ENCODE measurements at regions not wholly inside any gene's neighbourhood (a gene's known extent, or its start where the extent isn't known, plus 50 kb on each side); places are given as distances from the start of the nearest gene placed in this dataset.
A peak's percentile ranks its signal among the peaks of the same experiment; 100 is the strongest.

- peak in 1 of 2 donors; percentile 71 for DNase-seq
- Histone ChIP-seq H3K27me3 (no peaks in the 10 kb centered on the region), H3K4me3 (no peak overlapping the region), H3K27ac (peak overlapping the region in 4 of 5 donors; percentile 15 to 69 (median 52)), H3K36me3 (no peaks in the 10 kb centered on the region), H3K4me1 (peaks cover 7 to 39% (median 19%) of the 10 kb centered on the region in 4 donors), H3K9me3 (no peaks in the 10 kb centered on the region)
- intact Hi-C loops (cut with DNase I; ENCODE audit: low total_unique reads) = no loop called here
- 18 to 31% (median 22%) methylated on average over 3 of the region's 3 CpGs for WGBS, 5 donors
- TF ChIP-seq POLR2A (IDR thresholded peaks at IDR 0.05) (no peak), POLR2AphosphoS5 (IDR thresholded peaks at IDR 0.05) (peak in 2 of 3 donors; percentile 35 to 48)
Observed at GRCh38 chr6:22880686-22881433, 311.5 kb downstream of the HDGFL1 start.

GRCh38 chr6:22882581-22882980, 313.2 kb downstream of the HDGFL1 start:
- H3K36me3 ChIP-seq = no peaks in the 10 kb centered on the region
- no peaks in the 10 kb centered on the region for H3K27me3 ChIP-seq
- WGBS, 5 donors = 80 to 87% (median 83%) methylated on average over 2 of the region's 2 CpGs
- no peak overlapping the region for H3K4me3 ChIP-seq
- DNase-seq = no peak
- TF ChIP-seq POLR2AphosphoS5 (IDR thresholded peaks at IDR 0.05) = no peak
- no peak for TF ChIP-seq CTCF (IDR thresholded peaks at IDR 0.05)
- no peak for TF ChIP-seq POLR2A (IDR thresholded peaks at IDR 0.05)
- TF ChIP-seq EP300 (IDR thresholded peaks at IDR 0.05) = no peak
- H3K27ac ChIP-seq = no peak overlapping the region
- H3K4me1 ChIP-seq = peaks cover 7 to 39% (median 22%) of the 10 kb centered on the region in 4 donors
- H3K9me3 ChIP-seq = no peaks in the 10 kb centered on the region
- intact Hi-C loops (cut with DNase I; ENCODE audit: low total_unique reads) = no loop called here

- H3K9me3 ChIP-seq = no peaks in the 10 kb centered on the region
- H3K4me3 ChIP-seq = no peak overlapping the region
- intact Hi-C loops (cut with DNase I; ENCODE audit: low total_unique reads) = no loop called here
- H3K36me3 ChIP-seq = no peaks in the 10 kb centered on the region
- no peaks in the 10 kb centered on the region for H3K27me3 ChIP-seq
- no peak overlapping the region for H3K27ac ChIP-seq
- WGBS, 5 donors = 63 to 74% (median 69%) methylated on average over 7 of the region's 7 CpGs
- peaks cover 7 to 38% (median 22%) of the 10 kb centered on the region in 4 donors for H3K4me1 ChIP-seq
- DNase-seq = no peak
- TF ChIP-seq POLR2AphosphoS5 (IDR thresholded peaks at IDR 0.05) = no peak
Observed at GRCh38 chr6:22883061-22883717, 313.8 kb downstream of the HDGFL1 start.

- TF ChIP-seq POLR2AphosphoS5 (IDR thresholded peaks at IDR 0.05) (no peak), EP300 (IDR thresholded peaks at IDR 0.05) (no peak), POLR2A (IDR thresholded peaks at IDR 0.05) (no peak), CTCF (IDR thresholded peaks at IDR 0.05) (no peak)
- Histone ChIP-seq H3K9me3 (no peaks in the 10 kb centered on the region), H3K4me3 (no peak overlapping the region), H3K27ac (no peak overlapping the region), H3K4me1 (peaks cover 7 to 41% (median 22%) of the 10 kb centered on the region in 4 donors), H3K36me3 (no peaks in the 10 kb centered on the region), H3K27me3 (no peaks in the 10 kb centered on the region)
- intact Hi-C loops (cut with DNase I; ENCODE audit: low total_unique reads) = no loop called here
- DNase-seq = no peak
- WGBS, 5 donors = 66 to 78% (median 69%) methylated on average over 6 of the region's 6 CpGs
Observed at GRCh38 chr6:22884456-22884855, 315.1 kb downstream of the HDGFL1 start.

- DNase-seq = no peak
- intact Hi-C loops (cut with DNase I; ENCODE audit: low total_unique reads) = no loop called here
- Histone ChIP-seq H3K27me3 (no peaks in the 10 kb centered on the region), H3K36me3 (no peaks in the 10 kb centered on the region), H3K4me1 (peaks cover 0 to 23% (median 9%) of the 10 kb centered on the region in 4 donors), H3K4me3 (no peak overlapping the region), H3K27ac (no peak overlapping the region), H3K9me3 (no peaks in the 10 kb centered on the region)
- WGBS, 5 donors = 48 to 75% (median 55%) methylated on average over 10 of the region's 10 CpGs
- TF ChIP-seq EP300 (IDR thresholded peaks at IDR 0.05) (no peak), CTCF (IDR thresholded peaks at IDR 0.05) (no peak), POLR2A (IDR thresholded peaks at IDR 0.05) (no peak), POLR2AphosphoS5 (IDR thresholded peaks at IDR 0.05) (no peak)
Observed at GRCh38 chr6:22886650-22887581, 317.6 kb downstream of the HDGFL1 start.

Measured in stomach (tissue), 8 donors.